Stimulated activated CD8-positive, alpha-beta memory T cell treated with anti-CD3 and anti-CD28 coated beads, Interleukin-4, amount 100 ng/mL, for 48 hours (primary cell): ENCODE measurements at regions not wholly inside any gene's neighbourhood (a gene's known extent, or its start where the extent isn't known, plus 50 kb on each side); places are given as distances from the start of the nearest gene placed in this dataset.
"Not testable (repeated sequence)": the region's sequence is repeated elsewhere in the genome, so short reads cannot be mapped to it uniquely, and the experiment has no call there.

ENCODE experiments used
- DNase-seq: peaks from one replicate; pipeline ENCODE4 v3.0.0-alpha.2; 2020

GRCh38 chr2:61671561-61672315, 133.6 kb upstream of the XPO1 start:
- DNase-seq, result no peak

DNA sequence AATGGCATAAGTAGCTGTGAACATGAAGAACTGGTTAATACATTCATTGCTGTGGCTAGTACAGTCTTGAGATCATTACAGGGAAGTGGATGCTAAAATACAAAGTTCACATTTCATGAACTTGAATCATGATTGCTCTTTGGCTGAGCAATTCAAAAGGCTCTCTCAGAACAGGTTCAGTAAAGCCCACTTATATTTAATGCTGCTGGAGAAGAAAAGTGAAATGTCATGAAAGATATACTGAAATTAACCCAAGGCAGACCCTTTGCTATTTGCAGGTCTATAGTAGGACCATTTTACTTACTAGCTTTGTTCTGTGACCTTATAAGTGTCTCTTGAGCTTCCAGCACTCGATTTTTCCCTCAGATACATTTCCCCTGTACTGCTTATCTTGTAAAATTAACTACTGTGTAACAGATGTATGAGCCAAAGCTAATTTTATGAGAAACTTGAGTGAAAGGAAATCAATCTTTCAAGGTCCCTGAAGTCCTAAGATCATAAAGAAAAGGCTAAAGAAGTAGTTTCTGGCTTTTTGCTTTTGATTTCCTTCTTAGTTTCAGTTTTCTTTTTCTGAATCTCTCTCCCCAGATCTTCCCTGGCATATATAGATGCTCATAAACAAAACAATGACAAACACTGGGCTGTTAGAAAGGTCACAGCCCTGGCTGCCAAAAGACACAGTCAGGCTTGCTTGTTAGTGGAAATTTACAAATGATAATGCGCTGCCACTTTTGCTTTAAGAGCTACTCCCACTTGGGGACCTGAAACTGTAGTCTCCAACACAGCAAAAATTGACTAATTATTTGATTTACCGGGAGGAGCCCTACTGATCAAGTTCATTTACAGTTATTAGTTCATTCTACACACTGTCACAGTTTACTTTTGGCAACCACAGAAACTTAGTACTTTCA, 132.7 kb upstream of the XPO1 start:
- no peak for DNase-seq

DNA sequence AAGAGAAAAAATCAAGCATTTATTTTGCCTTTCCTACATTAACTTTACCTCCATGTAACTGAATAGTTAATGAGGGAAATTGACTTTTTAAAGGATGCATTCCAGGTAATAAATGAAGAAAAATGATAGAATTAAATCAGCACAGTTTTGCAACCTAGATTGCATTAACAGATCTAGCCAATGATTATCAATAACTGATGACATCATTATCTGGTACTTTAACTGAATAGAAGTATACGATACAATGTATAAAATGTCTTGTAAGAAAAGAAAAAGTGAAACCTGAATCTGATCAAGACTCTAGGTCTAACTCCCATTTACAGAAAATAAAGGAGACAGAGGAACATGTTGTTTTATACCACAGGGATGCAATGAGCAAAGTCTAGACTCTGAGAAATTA, 126.0 kb upstream of the XPO1 start:
- no peak for DNase-seq

DNA sequence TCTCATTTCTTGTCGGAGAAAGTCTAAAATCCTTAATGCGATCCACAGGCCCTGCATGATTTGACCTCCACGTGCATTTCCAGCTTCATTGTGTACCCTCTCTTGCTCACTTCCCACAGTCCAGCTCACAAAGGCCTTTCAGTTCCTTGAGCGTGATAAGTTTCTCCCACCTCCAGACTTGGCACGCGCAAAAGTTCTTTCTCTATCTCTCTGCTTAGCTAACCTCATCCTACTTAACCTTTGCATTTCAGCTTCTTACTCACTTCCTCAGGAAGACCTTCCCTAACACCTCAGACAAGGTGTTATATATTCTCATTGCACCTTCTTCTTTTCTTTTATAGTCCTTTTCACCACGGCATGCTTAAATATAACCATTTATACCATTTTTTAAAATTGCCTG, 124.8 kb upstream of the XPO1 start:
- no peak for DNase-seq

DNA sequence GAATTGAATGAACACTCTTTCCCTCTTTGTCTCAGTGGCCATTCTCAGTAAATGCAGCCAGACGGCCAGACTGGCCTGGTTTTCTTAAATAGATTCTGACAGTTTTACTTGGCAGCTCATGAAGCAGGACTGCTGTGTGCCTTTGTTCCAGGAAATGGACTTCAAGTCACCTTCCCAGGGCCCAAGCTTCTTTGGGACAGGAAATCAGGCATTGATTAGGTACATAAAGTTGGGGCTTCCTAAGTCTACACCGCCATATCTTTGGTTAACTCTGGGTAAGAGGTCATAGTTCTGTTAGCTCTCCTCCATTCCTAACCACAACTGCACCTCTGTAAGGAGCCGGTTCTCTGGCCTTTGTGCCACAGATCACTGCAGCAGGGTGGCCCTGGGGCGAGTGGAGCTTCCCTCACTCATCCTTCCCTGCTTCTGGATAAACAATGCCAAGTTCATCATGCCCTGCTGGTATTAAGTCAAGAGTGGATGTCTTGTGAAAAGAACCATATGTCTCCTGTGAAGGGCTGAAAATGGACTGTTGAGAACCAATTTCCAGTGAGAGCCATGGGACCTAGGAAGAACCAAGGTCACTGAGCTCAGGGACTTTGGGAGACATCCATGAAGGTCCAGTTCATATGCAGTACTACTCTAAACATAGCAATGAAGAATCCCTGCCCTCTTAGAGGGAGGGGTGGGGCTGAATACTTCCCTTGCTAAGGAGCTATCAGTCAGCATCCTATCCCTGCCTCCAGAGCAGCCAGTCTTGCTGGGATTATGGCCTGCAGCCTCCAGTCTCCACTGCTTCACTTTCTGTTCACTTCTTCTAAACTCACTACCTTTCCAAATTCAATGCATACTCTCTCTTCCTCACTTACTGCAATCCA, 122.6 kb upstream of the XPO1 start:
- DNase-seq, result no peak

DNA sequence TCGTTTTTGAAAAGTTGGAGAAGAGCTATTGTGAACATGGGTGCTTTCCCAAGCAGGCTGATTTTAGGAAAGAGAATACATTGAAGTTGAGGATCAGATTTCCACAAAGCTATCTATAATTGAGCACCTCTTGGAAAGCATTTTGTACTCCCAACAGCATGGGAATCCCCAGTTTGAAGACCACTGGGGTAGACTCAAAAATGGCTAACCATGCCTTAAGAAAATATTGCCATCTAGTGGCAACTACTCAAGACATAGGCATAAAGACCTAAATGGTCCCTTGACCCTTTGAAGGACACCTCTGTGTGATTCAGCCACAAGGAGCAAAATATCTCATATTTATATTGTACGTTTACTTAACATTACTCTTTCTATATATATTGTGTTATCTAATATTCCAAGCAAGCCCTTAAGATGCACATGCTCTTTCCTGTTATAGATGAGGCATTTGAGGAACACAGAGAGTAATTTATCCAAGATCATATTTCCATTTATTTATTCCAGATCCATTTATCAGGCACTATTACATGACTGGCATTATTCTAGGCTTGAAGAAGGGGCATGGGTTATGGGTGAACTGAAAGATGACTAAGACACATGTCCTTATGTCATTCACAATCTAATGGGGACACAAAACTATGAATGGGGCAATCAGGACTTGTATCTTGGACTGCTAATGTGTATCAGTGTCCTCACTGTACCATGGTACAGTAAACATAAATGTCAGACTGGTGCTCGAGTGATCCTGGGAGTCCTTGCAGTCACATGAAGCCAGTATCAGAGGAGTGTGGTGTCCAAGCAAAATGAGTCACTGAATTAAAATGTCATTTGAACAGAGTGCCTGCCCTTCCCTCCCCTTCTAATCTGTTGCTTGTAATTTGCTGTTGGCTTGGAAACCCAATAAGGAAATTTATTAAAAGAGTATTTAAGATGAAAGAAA, 121.0 kb upstream of the XPO1 start:
- DNase-seq, result no peak

DNA sequence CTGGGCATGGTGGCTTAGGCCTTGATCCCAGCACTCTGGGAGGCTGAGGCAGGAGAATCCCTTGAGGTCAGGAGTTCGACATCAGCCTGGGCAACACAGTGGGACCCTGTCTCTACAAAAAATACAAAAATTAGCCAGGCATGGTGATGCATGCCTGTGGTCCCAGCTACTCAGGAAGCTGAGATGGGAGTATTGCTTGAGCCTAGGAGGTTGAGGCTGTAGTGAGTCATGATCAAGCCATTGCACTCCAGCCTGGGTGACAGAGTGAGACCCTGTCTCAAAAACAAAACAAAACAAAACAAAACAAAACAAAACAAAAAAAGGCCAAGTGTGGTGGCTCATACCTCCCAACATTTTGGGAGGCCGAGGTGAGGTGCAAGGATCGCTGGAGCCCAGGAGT, 111.8 kb upstream of the XPO1 start:
- not testable (repeated sequence) for DNase-seq

- no peak for DNase-seq
Observed at GRCh38 chr2:61649021-61649420, 110.9 kb upstream of the XPO1 start.

DNA sequence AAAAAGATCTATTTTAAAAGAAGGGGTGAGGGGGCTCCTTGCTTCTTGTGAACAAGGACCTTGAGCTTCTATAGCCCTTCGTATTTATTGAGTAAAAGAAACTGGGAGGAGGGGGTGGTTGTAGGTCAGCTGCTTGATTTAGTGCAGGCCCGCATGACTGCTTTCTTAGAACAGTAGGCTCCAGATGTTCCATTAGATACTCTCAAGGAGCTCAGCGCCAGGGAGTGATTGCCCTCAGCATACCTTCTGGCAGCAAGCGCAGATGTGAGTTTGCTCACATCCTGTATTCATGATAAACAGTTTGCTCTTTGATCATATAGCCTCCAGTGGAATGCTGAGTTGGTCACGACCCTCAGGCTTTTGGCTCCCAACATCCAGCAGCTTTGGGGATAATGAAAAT, 108.9 kb upstream of the XPO1 start:
- no peak for DNase-seq

- DNase-seq, result no peak
Observed at GRCh38 chr2:61645911-61646310, 107.8 kb upstream of the XPO1 start.

DNA sequence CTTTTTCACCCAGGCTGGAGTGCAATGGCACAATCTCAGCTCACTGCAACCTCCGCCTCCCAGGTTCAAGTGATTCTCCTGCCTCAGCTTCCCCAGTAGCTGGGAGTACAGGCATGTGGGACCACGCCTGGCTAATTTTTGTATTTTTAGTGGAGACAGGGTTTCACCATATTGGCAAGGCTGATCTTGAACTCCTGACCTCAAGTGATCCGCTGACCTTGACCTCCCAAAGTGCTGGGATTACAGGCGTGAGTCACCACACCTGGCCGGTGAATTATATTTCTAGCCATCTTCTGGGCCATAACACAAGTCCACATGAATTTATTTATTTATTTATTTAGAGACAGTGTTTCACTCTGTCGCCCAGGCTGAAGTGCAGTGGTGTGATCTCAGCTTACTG, 105.0 kb upstream of the XPO1 start:
- not testable (repeated sequence) for DNase-seq

- no peak for DNase-seq
Observed at GRCh38 chr2:61640406-61640805, 102.2 kb upstream of the XPO1 start.

GRCh38 chr2:61639721-61640120, 101.6 kb upstream of the XPO1 start:
- no peak for DNase-seq

DNA sequence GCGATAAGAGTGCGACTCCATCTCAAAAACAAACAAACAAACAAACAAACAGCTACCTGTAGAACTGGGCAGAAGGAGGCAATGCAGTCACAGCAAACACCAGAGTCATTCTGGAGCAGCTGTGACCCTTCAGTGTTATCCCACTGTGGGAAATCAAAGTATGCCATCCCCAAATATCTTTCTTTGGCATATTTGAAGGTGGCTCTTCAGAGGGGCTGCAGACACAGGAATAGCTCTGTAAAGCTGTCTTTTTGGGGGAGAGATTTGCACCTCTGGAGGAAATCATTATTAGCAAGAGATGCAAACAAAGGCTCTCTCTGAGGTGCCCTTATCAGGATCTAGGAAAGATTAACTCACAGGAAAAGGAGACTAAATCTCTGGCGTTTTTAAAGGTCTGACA, 98.5 kb upstream of the XPO1 start:
- DNase-seq, result no peak

GRCh38 chr2:61634512-61634911, 96.4 kb upstream of the XPO1 start:
- DNase-seq, result no peak

DNA sequence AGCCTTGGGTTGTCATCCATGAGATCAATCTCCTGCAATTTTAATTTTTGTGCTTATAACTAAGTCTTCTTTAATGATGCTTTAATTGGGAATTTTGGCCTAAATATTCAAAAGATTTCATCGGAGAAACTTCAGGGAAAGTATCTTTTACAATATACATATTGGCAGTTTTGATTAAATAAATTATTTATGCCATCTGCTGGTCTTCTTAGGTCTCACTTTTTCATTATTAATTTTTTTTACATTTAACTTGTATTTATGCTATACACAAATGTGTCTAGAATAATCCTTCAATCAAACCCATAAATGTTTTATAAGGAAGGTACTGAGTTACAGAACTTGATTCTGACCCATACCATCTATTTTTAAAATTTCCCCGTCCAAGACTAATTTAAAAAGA, 95.1 kb upstream of the XPO1 start:
- DNase-seq, result no peak

- no peak for DNase-seq
Observed at GRCh38 chr2:61632276-61633169, 94.4 kb upstream of the XPO1 start.

GRCh38 chr2:61631321-61631720, 93.2 kb upstream of the XPO1 start:
- no peak for DNase-seq

DNA sequence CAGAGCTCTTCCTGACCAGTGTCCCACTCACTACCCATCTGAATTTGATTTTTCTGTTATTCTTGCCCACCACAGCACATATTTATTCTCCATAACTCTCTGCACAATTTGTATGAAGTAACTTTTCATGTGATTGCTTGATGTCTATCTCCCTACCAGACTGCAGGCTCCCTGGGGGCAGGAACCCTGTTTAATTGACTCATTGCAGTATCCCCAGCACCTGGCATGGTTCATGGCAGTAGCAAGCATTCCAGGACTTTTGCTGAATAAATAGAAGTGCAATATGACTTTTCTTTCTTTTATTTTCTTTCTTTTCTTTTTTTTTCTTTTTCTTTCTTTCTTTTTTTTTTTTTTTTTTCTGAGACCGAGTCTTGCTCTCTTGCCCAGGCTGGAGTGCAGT, 88.7 kb upstream of the XPO1 start:
- no peak for DNase-seq

GRCh38 chr2:61623747-61624146, 85.6 kb upstream of the XPO1 start:
- no peak for DNase-seq
